Heart left ventricle (tissue), 16 donors: ENCODE measurements at regions not wholly inside any gene's neighbourhood (a gene's known extent, or its start where the extent isn't known, plus 50 kb on each side); places are given as distances from the start of the nearest gene placed in this dataset.

Source experiments
- ATAC-seq, 4 donors: fragments of 200-7000 bp; cut with Tn5 transposase; one replicate each; pipeline ENCODE4 v1.9.1; 2020 to 2022; ENCODE audit warnings: moderate library complexity in 4 of 4, mild to moderate bottlenecking in 3 of 4, moderate number of reproducible peaks in 1 of 4
- DNase-seq, 5 donors: peaks; one replicate each; pipeline ENCODE4 v3.0.0-alpha.2; 2020
- H3K27ac ChIP-seq, 12 donors: fragments of 200-600 bp; sonication (generic) in 4 of 12; one replicate each; pipeline versions ENCODE4 v1.5.0 to v1.8.0; 2016 to 2022; ENCODE audit warnings: mild to moderate bottlenecking in 2 of 12
- H3K27me3 ChIP-seq, 9 donors: fragments of 200-600 bp; sonication (generic) in 2 of 9; one replicate each; pipeline versions ENCODE4 v1.5.1 to v1.8.0; 2016 to 2022; ENCODE audit warnings: mild to moderate bottlenecking in 3 of 9
- H3K36me3 ChIP-seq, 9 donors: fragments of 200-600 bp; sonication (generic) in 2 of 9; one replicate each; pipeline versions ENCODE4 v1.5.0 to v1.8.0; 2018 to 2022; ENCODE audit warnings: mild to moderate bottlenecking in 2 of 9
- H3K4me1 ChIP-seq, 12 donors: fragments of 200-600 bp; sonication (generic) in 4 of 12; one replicate each; pipeline versions ENCODE4 v1.5.0 to v1.8.0; 2016 to 2022; ENCODE audit warnings: mild to moderate bottlenecking in 3 of 12
- H3K4me3 ChIP-seq, 12 donors: fragments of 200-600 bp; sonication (generic) in 4 of 12; one replicate each; pipeline versions ENCODE4 v1.5.0 to v1.8.0; 2017 to 2022; ENCODE audit warnings: mild to moderate bottlenecking in 9 of 12, moderate library complexity in 4 of 12
- H3K9me3 ChIP-seq, 12 donors: fragments of 200-600 bp; sonication (generic) in 4 of 12; one replicate each; pipeline versions ENCODE4 v1.5.0 to v1.8.0; 2016 to 2022; ENCODE audit warnings: mild to moderate bottlenecking in 1 of 12
- CTCF ChIP-seq, 12 donors: fragments of 200-600 bp; sonication (generic) in 4 of 12; IDR thresholded peaks; one replicate each; pipeline versions ENCODE4 v1.5.0 to v1.8.0; 2018 to 2022; ENCODE audit warnings: antibody characterized with exemption in 12 of 12, mild to moderate bottlenecking in 5 of 12
- POLR2A ChIP-seq, 2 donors: fragments of 450-650 bp; IDR thresholded peaks; one replicate each; pipeline ENCODE4 v1.6.1; 2017; ENCODE audit warnings: antibody characterized with exemption in 2 of 2, mild to moderate bottlenecking in 2 of 2, moderate library complexity in 2 of 2
- WGBS, 4 donors: extraction: QIAGEN DNeasy Blood & Tissue Kit in 2 of 4; methylation state at CpG; one replicate each; pipeline versions ENCODE4 v1.1.5 to v1.1.7; 2013 to 2018; 5-methylcytosine and 5-hydroxymethylcytosine counted together
- intact Hi-C, 10 donors: fragments of 100-400 bp; cut with DNase I; formaldehyde crosslinking; loops; one replicate each; pipeline versions ENCODE4 v1.11.1 to v1.14.2; 2022
- donor health status: ischemic (EF 13 %, LVEDD 7.1; RV severe dilation, severe dysfunction).
- donor health status: healthy with polysubstance abuse.
- donor health status: DM: no; HTN: yes; CAD: no.
- donor health status: DM: no; HTN: no; CAD: no.
- donor health status: ischemic (EF 25% LVEDD 6.9; RV normal size, moderate dysfunction).
- donor health status: ischemic (EF 25% LVEDD 5.7; RV mildly dilated, moderate dysfunction).
- donor health status: healthy.
- donor health status: DM: yes; HTN: yes; CAD: no.
- donor health status: ischemic (EF 35%, LVEDD 5.7; RV mildly dilated, moderate dysfunction).
- donor health status: nonischemic (EF 11% LVEDD 7.7; RV severe dilation, severe dysfunction).
- donor health status: DM: yes; HTN: yes; CAD: no.
- donor health status: PGD.
- donor health status: ischemic (EF 29% LVEDD 5.4; RV normal size, mild dysfunction).
- donor health status: nonischemic (EF 23%, LVEDD 6.1; RV moderate dilation, normal function).

GRCh38 chr4:100780126-100780525 lies 262.3 kb upstream of the EMCN start:
- H3K9me3 ChIP-seq: peaks cover 0 to 10% (median 2%) of the 10 kb centered on the region in 12 donors
- no peak for TF ChIP-seq POLR2A (IDR thresholded peaks at IDR 0.05)
- TF ChIP-seq CTCF (IDR thresholded peaks at IDR 0.05): no peak

GRCh38 chr4:100778431-100778830 lies 260.6 kb upstream of the EMCN start:
- no peaks in the 10 kb centered on the region for H3K4me1 ChIP-seq
- H3K36me3 ChIP-seq: no peaks in the 10 kb centered on the region
- no peak overlapping the region for H3K27ac ChIP-seq
- H3K9me3 ChIP-seq: peaks cover 0 to 26% (median 9%) of the 10 kb centered on the region in 12 donors
- WGBS, 4 donors: 53 to 59% (median 56%) methylated on average over 5 of the region's 5 CpGs
- intact Hi-C loops: no loop called here
- H3K4me3 ChIP-seq: no peak overlapping the region
- no peak for TF ChIP-seq CTCF (IDR thresholded peaks at IDR 0.05)
- no peak for TF ChIP-seq POLR2A (IDR thresholded peaks at IDR 0.05)
- no peak for DNase-seq
- no peaks in the 10 kb centered on the region for H3K27me3 ChIP-seq
- no peak for ATAC-seq

More at GRCh38 chr4:100780126-100780525, 262.3 kb upstream of the EMCN start:
- Histone ChIP-seq H3K36me3 (no peaks in the 10 kb centered on the region), H3K27me3 (no peaks in the 10 kb centered on the region), H3K27ac (no peak overlapping the region), H3K4me1 (no peaks in the 10 kb centered on the region), H3K4me3 (no peak overlapping the region)
- DNase-seq: no peak
- intact Hi-C loops: no loop called here
- ATAC-seq: no peak

- no peaks in the 10 kb centered on the region for H3K27me3 ChIP-seq
- ATAC-seq (no peak), DNase-seq (no peak)
- no peak overlapping the region for H3K4me3 ChIP-seq
- WGBS, 4 donors: 56 to 78% (median 63%) methylated on average over 1 of the region's 1 CpG
- TF ChIP-seq CTCF (IDR thresholded peaks at IDR 0.05) (no peak), POLR2A (IDR thresholded peaks at IDR 0.05) (no peak)
- intact Hi-C loops: no loop called here
- H3K9me3 ChIP-seq: peaks cover 0 to 27% (median 2%) of the 10 kb centered on the region in 12 donors
- no peaks in the 10 kb centered on the region for H3K4me1 ChIP-seq
- no peaks in the 10 kb centered on the region for H3K36me3 ChIP-seq
- H3K27ac ChIP-seq: no peak overlapping the region
Measured at GRCh38 chr4:100762738-100763137, 244.9 kb upstream of the EMCN start.

- DNase-seq (no peak), ATAC-seq (no peak)
- TF ChIP-seq POLR2A (IDR thresholded peaks at IDR 0.05) (no peak), CTCF (IDR thresholded peaks at IDR 0.05) (no peak)
- Histone ChIP-seq H3K4me3 (no peak overlapping the region), H3K27me3 (no peaks in the 10 kb centered on the region), H3K4me1 (no peaks in the 10 kb centered on the region), H3K27ac (no peak overlapping the region), H3K36me3 (no peaks in the 10 kb centered on the region), H3K9me3 (peaks cover 0 to 19% (median 11%) of the 10 kb centered on the region in 12 donors)
- intact Hi-C loops: no loop called here
- 86 to 98% (median 91%) methylated on average over 1 of the region's 1 CpG for WGBS, 4 donors
Measured at GRCh38 chr4:100754751-100755150, 236.9 kb upstream of the EMCN start.
